ENCODE measurements at regions not wholly inside any gene's neighbourhood (a gene's known extent, or its start where the extent isn't known, plus 50 kb on each side); places are given as distances from the start of the nearest gene placed in this dataset.

- TF ChIP-seq PCBP1 (IDR thresholded peaks at IDR 0.05; ENCODE audit: low read depth, low read length, poor library complexity, severe bottlenecking), result no peak
- no peak for TF ChIP-seq BCLAF1 (IDR thresholded peaks at IDR 0.05; ENCODE audit: borderline replicate concordance in 1 of 2, control insufficient read depth in 1 of 2, low read depth in 2 of 2, low read length in 1 of 2)
- TF ChIP-seq POLR3G (IDR thresholded peaks at IDR 0.05; ENCODE audit: extremely low read depth, insufficient read length, insufficient replicate concordance), result no peak
- TF ChIP-seq TARDBP (IDR thresholded peaks at IDR 0.05), result no peak
- TF ChIP-seq CEBPB (tag; IDR thresholded peaks at IDR 0.05), result no peak
- no peak for TF ChIP-seq NR0B1 (IDR thresholded peaks at IDR 0.05; ENCODE audit: partially characterized antibody)
- no peak for TF ChIP-seq SRF (CRISPR knock-in tag; IDR thresholded peaks at IDR 0.05)
- TF ChIP-seq ZNF121 (CRISPR knock-in tag; conservative IDR thresholded peaks at IDR 0.05), result no peak
- no peak for TF ChIP-seq HMG20A (CRISPR knock-in tag; conservative IDR thresholded peaks at IDR 0.05)
- no peak for TF ChIP-seq RHOXF2B (CRISPR knock-in tag; conservative IDR thresholded peaks at IDR 0.05)
Observed at GRCh38 chr6:66735106-66735890, 1028.3 kb upstream of the EYS start.

Measured in K562 (cell line).